ENCODE measurements at regions not wholly inside any gene's neighbourhood (a gene's known extent, or its start where the extent isn't known, plus 50 kb on each side); places are given as distances from the start of the nearest gene placed in this dataset.
"Not testable (repeated sequence)": the region's sequence is repeated elsewhere in the genome, so short reads cannot be mapped to it uniquely, and the experiment has no call there.

DNA sequence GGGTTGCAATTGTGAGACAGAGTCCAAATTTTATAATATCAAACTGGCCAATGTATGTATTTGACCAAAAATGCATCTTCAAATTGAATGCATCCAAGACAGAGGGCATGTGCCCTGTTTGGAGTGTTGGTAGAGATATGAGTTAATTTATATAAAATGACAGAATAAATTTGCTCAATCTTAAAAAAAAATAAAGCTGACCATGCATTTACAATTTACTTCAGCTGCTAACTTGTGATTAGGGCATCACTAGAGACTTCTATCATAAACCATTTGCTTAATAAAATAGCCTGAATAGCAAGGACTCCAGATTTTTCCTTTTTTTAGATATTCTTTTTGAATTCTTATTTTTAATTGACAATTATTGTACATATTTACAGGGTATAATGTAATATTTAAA lies 1345.8 kb downstream of the CDH11 start:
- H3K9ac ChIP-seq (ENCODE audit: low read depth, low read length): no peak overlapping the region
- no peaks in the 10 kb centered on the region for H3K4me1 ChIP-seq (ENCODE audit: insufficient read depth, low read length)
- H3K9me3 ChIP-seq (ENCODE audit: control insufficient read depth, insufficient read depth, low read length): no peaks in the 10 kb centered on the region; the same call in 1 of the 2 replicates
- H3K36me3 ChIP-seq (ENCODE audit: insufficient read depth, low read length): no peaks in the 10 kb centered on the region

DNA sequence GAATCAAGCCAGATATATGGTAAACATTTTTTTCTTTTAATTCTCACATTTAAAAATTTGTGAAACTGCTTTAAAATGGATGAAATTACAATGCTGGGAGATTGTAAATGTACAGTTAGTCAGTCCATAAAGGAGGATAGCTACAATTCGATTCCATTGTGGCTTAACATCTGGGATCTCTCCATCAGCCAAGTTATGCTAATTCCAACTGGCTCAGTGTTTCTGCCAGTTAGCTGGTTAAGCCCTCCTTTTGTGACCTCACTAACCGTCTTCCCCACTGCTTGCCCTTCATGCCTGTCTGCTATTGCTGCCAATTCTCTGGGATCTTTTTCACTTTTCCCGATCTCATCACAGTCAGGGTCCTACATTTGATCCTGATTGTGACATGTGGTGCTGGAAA lies 1347.6 kb downstream of the CDH11 start:
- no peak overlapping the region for H3K9ac ChIP-seq (ENCODE audit: low read depth, low read length)

DNA sequence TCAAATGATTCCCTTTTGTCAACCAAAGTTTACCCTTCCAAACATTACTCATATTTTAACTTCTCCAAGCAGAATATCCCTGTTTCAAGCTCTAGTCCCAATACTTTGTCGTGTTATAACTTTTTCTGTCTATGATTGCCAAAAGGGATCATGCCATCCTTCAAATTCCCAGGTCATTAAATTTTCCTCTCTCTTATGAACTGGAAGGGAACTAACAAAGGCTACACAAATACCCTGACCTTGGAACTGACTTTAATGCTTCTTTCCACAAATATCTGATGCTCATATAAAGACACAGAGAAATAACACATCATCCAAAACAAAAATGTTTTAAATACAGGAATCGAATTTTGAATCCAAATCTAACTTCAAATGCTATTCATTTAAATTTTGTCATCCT lies 1352.7 kb downstream of the CDH11 start:
- Histone ChIP-seq H3K9ac (ENCODE audit: low read depth, low read length) (no peak overlapping the region), H3K9me3 (ENCODE audit: control insufficient read depth, insufficient read depth, low read length) (no peaks in the 10 kb centered on the region)

More for the DNA sequence above, 1347.6 kb downstream of the CDH11 start:
- Histone ChIP-seq H3K9me3 (ENCODE audit: control insufficient read depth, insufficient read depth, low read length) (no peaks in the 10 kb centered on the region; the same call in 1 of the 2 replicates), H3K4me1 (ENCODE audit: insufficient read depth, low read length) (no peaks in the 10 kb centered on the region), H3K36me3 (ENCODE audit: insufficient read depth, low read length) (no peaks in the 10 kb centered on the region)

DNA sequence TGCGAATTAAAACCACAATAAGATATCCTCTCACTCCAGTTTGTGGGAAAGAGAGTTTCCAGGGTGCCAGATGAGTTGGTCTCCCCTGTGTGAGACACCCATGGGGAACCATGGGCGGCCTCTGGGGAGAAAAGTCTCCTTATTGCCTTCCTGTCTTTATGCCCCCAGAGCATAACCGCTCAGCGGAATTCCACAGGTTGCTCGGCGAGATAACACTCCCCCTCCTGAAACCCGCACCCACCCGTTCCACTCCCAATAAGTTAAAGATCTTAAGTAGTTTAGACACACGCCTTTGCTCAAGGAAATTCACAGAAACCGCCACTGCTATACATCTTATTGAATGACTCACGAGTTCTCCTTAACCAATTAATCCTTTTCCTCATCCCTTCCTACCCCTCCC lies 1361.6 kb downstream of the CDH11 start:
- H3K36me3 ChIP-seq (ENCODE audit: insufficient read depth, low read length); H3K9ac ChIP-seq (ENCODE audit: low read depth, low read length); H3K9me3 ChIP-seq (ENCODE audit: control insufficient read depth, insufficient read depth, low read length); H3K4me1 ChIP-seq (ENCODE audit: insufficient read depth, low read length): not testable (repeated sequence)

More for the DNA sequence above, 1352.7 kb downstream of the CDH11 start:
- Histone ChIP-seq H3K36me3 (ENCODE audit: insufficient read depth, low read length) (no peaks in the 10 kb centered on the region), H3K4me1 (ENCODE audit: insufficient read depth, low read length) (no peaks in the 10 kb centered on the region)

DNA sequence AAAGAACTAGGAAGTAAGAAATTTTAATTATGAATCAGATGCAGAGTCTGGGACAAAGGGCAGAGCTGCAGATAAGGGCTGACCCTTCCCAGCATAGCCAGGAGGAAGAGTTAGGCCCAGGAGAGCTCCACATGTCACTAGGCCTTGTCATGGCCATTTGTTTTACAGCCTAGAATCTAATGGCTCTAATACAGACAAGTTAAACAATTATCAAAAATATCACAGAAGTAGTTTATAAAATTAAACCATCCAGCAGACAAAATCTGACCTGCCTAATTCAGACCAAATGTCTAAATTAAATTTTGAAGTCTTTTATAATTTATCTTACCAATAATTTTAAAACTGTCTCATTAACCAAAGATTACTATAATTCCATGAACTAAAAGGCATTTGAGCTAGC lies 1369.5 kb downstream of the CDH11 start:
- no peaks in the 10 kb centered on the region for H3K36me3 ChIP-seq (ENCODE audit: insufficient read depth, low read length)
- no peak overlapping the region for H3K9ac ChIP-seq (ENCODE audit: low read depth, low read length)
- peaks cover 4% of the 10 kb centered on the region; the same call in 1 of the 2 replicates for H3K4me1 ChIP-seq (ENCODE audit: insufficient read depth, low read length)
- no peaks in the 10 kb centered on the region for H3K9me3 ChIP-seq (ENCODE audit: control insufficient read depth, insufficient read depth, low read length)

DNA sequence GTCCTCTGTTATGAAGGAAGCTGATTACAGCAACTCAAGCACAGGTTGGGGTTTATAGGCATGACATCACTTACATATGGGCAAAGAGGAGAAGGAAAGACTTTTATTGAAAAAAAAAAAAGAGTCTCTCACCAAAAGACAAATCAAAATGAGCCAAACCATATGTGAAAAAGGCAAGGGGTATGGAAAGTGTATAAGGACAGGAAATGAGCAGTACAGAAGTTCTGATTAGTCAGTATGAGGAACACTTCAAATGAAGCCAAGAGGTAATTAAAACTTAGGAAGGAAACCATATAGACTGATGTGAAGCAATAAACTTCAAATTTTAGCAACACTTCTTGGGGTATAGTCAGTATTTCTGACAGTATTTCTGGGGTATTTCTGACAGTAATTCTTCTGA lies 1372.6 kb downstream of the CDH11 start:
- peaks cover under 1% of the 10 kb centered on the region; the same call in 1 of the 2 replicates for H3K4me1 ChIP-seq (ENCODE audit: insufficient read depth, low read length)
- no peaks in the 10 kb centered on the region for H3K9me3 ChIP-seq (ENCODE audit: control insufficient read depth, insufficient read depth, low read length)
- H3K36me3 ChIP-seq (ENCODE audit: insufficient read depth, low read length): no peaks in the 10 kb centered on the region
- no peak overlapping the region for H3K9ac ChIP-seq (ENCODE audit: low read depth, low read length)

DNA sequence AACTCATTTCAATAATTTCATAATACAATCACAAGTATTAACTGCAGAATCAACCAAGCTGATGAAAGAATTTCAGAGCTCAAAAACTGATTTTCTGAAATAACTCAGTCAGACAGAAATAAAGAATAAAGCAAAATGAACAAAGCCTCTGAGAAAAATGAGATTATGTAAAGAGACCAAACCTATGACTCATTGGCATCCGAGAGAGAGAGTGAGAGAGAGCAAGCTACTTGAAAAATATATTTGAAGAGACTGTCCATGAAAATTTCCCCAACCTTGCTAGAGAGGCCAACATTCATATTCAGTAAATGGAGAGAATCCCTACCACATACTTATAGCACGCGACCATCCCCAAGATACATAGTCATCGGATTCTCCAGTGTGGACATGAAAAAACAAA lies 1376.4 kb downstream of the CDH11 start:
- Histone ChIP-seq H3K9ac (ENCODE audit: low read depth, low read length) (no peak overlapping the region), H3K36me3 (ENCODE audit: insufficient read depth, low read length) (no peaks in the 10 kb centered on the region), H3K4me1 (ENCODE audit: insufficient read depth, low read length) (no peaks in the 10 kb centered on the region), H3K9me3 (ENCODE audit: control insufficient read depth, insufficient read depth, low read length) (no peaks in the 10 kb centered on the region)

DNA sequence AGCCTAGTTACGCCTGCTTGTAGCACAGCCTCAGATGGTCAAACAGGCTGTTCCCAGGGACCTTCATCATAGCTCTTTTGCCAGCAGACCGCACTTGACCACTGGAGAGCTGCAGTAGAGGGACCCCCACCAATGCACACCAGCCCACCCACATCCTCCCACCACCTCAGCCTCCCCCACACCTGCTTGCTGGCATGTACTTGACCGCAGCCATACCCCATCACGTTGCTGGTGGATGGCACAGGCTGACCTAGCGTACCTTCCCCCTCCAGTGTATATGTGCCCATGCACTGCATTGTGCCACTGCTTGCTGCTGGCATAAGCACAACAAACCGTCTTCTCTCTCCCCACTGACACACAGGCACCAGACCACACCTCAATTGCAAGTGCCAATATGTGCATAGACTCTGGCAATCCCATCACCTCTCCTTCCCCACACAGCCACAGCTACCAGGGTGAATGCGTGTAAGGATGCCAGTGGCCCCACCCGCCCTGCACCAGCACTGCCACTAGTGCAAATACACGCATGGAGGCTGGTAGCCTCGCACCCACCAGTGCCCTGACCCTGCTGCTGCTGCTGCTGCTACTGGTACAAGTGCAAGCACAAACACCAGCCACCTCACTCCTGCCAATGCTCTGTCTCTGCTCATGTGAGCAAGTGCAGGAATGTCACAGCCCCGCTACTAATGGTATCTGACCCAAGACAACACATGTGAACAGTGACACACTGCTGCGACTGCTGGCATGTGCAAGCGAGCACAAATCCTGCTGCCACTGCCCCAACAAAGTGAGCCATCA lies 1377.6 kb downstream of the CDH11 start:
- H3K9ac ChIP-seq (ENCODE audit: low read depth, low read length): no peak overlapping the region
- H3K36me3 ChIP-seq (ENCODE audit: insufficient read depth, low read length): no peaks in the 10 kb centered on the region
- H3K4me1 ChIP-seq (ENCODE audit: insufficient read depth, low read length): no peaks in the 10 kb centered on the region

DNA sequence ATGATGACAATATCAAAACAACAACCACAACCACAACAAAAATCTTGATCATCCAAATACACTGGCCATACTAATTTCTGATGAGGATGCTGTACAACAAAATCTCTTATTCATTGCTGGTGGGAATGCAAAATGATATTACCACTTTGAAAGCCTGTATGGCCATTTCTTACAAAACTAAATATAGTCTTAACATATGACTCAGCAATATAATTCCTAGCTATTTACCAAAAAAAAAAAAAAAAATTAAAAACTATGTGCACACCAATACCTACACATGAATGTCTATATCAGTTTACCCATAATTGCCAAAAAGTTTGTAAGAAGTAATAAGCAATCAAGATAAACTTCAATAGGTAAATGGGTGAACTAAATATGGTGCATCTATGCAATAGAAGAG lies 1379.7 kb downstream of the CDH11 start:
- Histone ChIP-seq H3K4me1 (ENCODE audit: insufficient read depth, low read length) (no peaks in the 10 kb centered on the region), H3K36me3 (ENCODE audit: insufficient read depth, low read length) (no peaks in the 10 kb centered on the region)

More for the DNA sequence above, 1377.6 kb downstream of the CDH11 start:
- no peaks in the 10 kb centered on the region for H3K9me3 ChIP-seq (ENCODE audit: control insufficient read depth, insufficient read depth, low read length)

DNA sequence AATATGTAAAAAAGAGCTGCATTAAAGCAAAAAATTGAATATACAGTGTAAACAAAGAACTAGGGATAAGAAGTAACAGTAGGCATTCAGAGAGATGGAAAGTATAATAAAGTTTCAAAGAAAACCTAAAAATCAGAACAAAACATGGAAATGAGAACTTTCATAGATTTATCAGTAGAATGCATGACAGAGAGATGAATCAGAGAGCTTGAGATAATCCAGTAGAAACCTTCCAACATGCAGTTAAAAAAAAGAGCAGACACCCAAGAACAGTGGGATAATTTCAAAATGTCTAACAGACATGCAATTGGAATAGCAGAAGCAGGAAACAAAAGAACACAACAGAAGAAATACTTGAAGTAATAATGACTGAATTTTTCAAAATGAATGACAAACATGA lies 1384.2 kb downstream of the CDH11 start:
- Histone ChIP-seq H3K36me3 (ENCODE audit: insufficient read depth, low read length) (no peaks in the 10 kb centered on the region), H3K4me1 (ENCODE audit: insufficient read depth, low read length) (no peaks in the 10 kb centered on the region), H3K9me3 (ENCODE audit: control insufficient read depth, insufficient read depth, low read length) (no peaks in the 10 kb centered on the region), H3K9ac (ENCODE audit: low read depth, low read length) (no peak overlapping the region)

More for the DNA sequence above, 1379.7 kb downstream of the CDH11 start:
- H3K9me3 ChIP-seq (ENCODE audit: control insufficient read depth, insufficient read depth, low read length): no peaks in the 10 kb centered on the region
- H3K9ac ChIP-seq (ENCODE audit: low read depth, low read length): no peak overlapping the region

DNA sequence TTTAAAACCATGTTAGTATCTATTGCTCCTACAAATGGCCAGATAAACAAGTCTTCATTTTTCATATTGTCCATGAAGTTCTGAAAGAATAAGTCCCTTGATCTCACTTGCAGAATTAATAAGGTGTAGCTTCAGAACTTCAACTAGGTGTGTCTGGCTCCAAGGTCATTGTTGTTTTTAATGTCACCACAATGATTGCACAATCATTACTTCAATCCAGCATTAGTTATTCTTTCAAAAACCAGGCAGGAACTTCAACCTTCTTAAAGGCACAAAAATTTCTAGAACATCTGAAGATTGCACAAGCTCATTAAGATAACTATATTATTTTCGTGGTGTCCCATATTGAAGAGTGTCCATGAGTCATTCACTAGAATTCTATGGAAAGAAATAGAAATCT lies 1386.4 kb downstream of the CDH11 start:
- Histone ChIP-seq H3K9ac (ENCODE audit: low read depth, low read length) (no peak overlapping the region), H3K4me1 (ENCODE audit: insufficient read depth, low read length) (no peaks in the 10 kb centered on the region), H3K36me3 (ENCODE audit: insufficient read depth, low read length) (no peaks in the 10 kb centered on the region), H3K9me3 (ENCODE audit: control insufficient read depth, insufficient read depth, low read length) (no peaks in the 10 kb centered on the region)

DNA sequence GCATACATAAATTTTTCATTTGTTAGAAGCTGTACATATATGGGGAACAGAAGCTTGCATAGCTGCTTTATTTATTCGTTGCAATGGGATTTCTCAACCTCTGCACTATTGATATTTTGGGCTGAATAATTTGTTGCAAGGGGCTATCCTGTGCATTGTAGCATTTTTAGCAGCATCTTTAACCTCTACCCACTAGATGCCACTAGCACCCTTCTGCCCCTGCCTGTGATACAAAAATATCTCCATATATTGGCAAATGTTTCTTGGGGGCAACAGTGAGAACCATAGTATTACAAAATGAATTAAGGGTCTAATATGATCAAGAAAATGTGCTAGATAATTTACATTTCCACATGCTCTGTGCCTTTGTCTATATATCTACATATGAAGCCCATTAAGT lies 1401.0 kb downstream of the CDH11 start:
- no peak overlapping the region for H3K9ac ChIP-seq (ENCODE audit: low read depth, low read length)
- no peaks in the 10 kb centered on the region; the same call in 1 of the 2 replicates for H3K9me3 ChIP-seq (ENCODE audit: control insufficient read depth, insufficient read depth, low read length)
- H3K4me1 ChIP-seq (ENCODE audit: insufficient read depth, low read length): no peaks in the 10 kb centered on the region
- no peaks in the 10 kb centered on the region for H3K36me3 ChIP-seq (ENCODE audit: insufficient read depth, low read length)

DNA sequence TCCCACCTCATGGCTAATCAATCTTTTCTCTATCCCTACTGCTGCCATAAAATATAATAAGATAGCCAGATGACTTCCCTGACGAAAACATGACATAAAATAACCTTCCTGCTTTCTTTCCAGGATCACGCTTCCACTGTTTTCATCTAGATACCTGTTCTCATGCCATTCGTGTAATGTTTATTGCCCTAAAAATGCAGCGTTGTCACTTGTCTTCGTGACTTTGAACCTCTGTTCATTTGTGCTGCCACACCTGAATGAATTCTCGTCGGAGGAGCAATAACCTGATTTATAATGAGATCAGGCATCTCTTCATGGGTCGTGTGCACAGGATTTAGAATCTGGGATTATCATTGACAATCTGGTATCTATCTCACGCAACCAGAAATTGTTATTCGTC lies 1401.9 kb downstream of the CDH11 start:
- no peak overlapping the region for H3K9ac ChIP-seq (ENCODE audit: low read depth, low read length)
- H3K36me3 ChIP-seq (ENCODE audit: insufficient read depth, low read length): no peaks in the 10 kb centered on the region
- H3K9me3 ChIP-seq (ENCODE audit: control insufficient read depth, insufficient read depth, low read length): no peaks in the 10 kb centered on the region; the same call in none of the 2 replicates
- no peaks in the 10 kb centered on the region for H3K4me1 ChIP-seq (ENCODE audit: insufficient read depth, low read length)

DNA sequence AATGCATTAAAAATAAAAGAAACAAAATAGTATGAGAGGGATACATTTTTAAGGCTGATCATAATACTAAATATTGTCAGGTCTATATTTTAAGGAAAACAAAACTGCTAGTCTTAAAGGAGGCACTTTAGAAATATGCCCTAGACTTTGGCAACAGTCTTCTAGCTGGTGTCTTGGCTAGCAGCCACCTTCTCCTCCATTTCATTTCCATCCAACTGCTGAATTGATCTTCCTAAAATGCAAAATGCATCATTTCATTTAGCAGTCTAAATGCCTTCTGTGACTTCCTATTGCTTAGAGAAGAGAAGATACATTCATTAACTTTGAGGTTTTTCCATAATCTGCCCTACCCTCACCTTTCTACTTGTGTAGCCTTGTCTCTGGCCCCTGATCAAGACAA lies 1404.1 kb downstream of the CDH11 start:
- Histone ChIP-seq H3K9ac (ENCODE audit: low read depth, low read length) (no peak overlapping the region), H3K36me3 (ENCODE audit: insufficient read depth, low read length) (no peaks in the 10 kb centered on the region), H3K4me1 (ENCODE audit: insufficient read depth, low read length) (no peaks in the 10 kb centered on the region), H3K9me3 (ENCODE audit: control insufficient read depth, insufficient read depth, low read length) (no peaks in the 10 kb centered on the region; the same call in none of the 2 replicates)

DNA sequence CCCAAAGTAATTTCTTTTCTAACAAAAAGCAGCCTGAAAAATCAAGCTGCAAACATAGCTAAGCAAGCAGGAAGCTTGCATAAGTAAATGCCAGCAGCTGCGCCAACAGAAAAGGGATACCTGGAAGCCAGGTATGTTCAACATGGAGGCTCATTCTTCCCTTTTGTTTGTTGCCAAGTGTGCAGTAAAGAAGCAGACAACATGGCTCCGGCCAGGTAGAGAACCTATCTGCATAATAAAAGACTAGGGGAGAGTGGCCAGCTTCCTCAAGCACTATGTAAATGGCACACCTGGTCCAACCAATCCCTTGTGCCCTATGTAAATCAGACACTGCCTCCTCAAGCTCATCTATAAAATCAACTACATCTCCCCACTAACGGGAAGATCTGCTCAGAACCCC lies 1407.0 kb downstream of the CDH11 start:
- no peaks in the 10 kb centered on the region for H3K36me3 ChIP-seq (ENCODE audit: insufficient read depth, low read length)
- H3K4me1 ChIP-seq (ENCODE audit: insufficient read depth, low read length): no peaks in the 10 kb centered on the region
- no peak overlapping the region for H3K9ac ChIP-seq (ENCODE audit: low read depth, low read length)
- no peaks in the 10 kb centered on the region; the same call in none of the 2 replicates for H3K9me3 ChIP-seq (ENCODE audit: control insufficient read depth, insufficient read depth, low read length)
